Suprapubic skin (tissue), 4 donors: ENCODE measurements at regions not wholly inside any gene's neighbourhood (a gene's known extent, or its start where the extent isn't known, plus 50 kb on each side); places are given as distances from the start of the nearest gene placed in this dataset.

Experiments
- CTCF ChIP-seq, 2 donors: fragments of 200-600 bp in 1 of 2; fragments of 450-650 bp in 1 of 2; sonication (generic) in 1 of 2; IDR thresholded peaks; one replicate each; pipeline ENCODE4 v1.5.1; 2016 to 2019; ENCODE audit warnings: antibody characterized with exemption in 2 of 2, mild to moderate bottlenecking in 1 of 2, moderate library complexity in 1 of 2
- EP300 ChIP-seq: sonication (generic); formaldehyde crosslinking; IDR thresholded peaks from one replicate; pipeline ENCODE4 v1.6.1; 2017; ENCODE audit warnings: antibody characterized with exemption
- POLR2AphosphoS5 ChIP-seq, 3 donors: sonication (generic); formaldehyde crosslinking; IDR thresholded peaks; one replicate each; pipeline ENCODE4 v1.6.1; 2017; ENCODE audit warnings: antibody characterized with exemption in 3 of 3

GRCh38 chr2:67522148-67522547 is 125.0 kb downstream of the ETAA1 start:
- TF ChIP-seq CTCF (IDR thresholded peaks at IDR 0.05) (no peak), POLR2AphosphoS5 (IDR thresholded peaks at IDR 0.05) (no peak), EP300 (no peak)
